ENCODE measurements at regions not wholly inside any gene's neighbourhood (a gene's known extent, or its start where the extent isn't known, plus 50 kb on each side); places are given as distances from the start of the nearest gene placed in this dataset.
"Not testable (repeated sequence)": the region's sequence is repeated elsewhere in the genome, so short reads cannot be mapped to it uniquely, and the experiment has no call there.

- not testable (repeated sequence) for TF ChIP-seq CTCF, POLR2A (IDR thresholded peaks at IDR 0.05)
These were observed 180.6 kb upstream of the CHAC2 start for GRCh38 chr2:53586733-53587612.

Measured in lower leg skin (tissue), 3 donors.